Prostate gland (tissue), 2 donors: ENCODE measurements at regions not wholly inside any gene's neighbourhood (a gene's known extent, or its start where the extent isn't known, plus 50 kb on each side); places are given as distances from the start of the nearest gene placed in this dataset.

Experiments
- DNase-seq: peaks from one replicate; pipeline ENCODE4 v3.0.0-alpha.2; 2019; ENCODE audit warnings: low spot score
- H3K27ac ChIP-seq, 2 donors: fragments of 200-600 bp; sonication (generic); 2 replicates each; pipeline ENCODE4 v1.5.1; 2017 to 2019
- H3K27me3 ChIP-seq: fragments of 200-600 bp; sonication (generic); replicated peaks from 2 replicates; pipeline ENCODE4 v1.5.1; 2019; ENCODE audit not compliant: insufficient read depth
- H3K36me3 ChIP-seq, 2 donors: fragments of 200-600 bp; sonication (generic); 1 replicate in 1 of 2; 2 replicates in 1 of 2; pipeline versions ENCODE4 v1.5.1 to v1.8.1; 2017 to 2019
- H3K4me1 ChIP-seq: fragments of 200-600 bp; sonication (generic); replicated peaks from 2 replicates; pipeline ENCODE4 v1.5.1; 2019
- H3K4me3 ChIP-seq, 2 donors: fragments of 200-600 bp; sonication (generic); 2 replicates each; pipeline ENCODE4 v1.5.1; 2017 to 2019
- H3K9me3 ChIP-seq: fragments of 200-600 bp; sonication (generic); 2 replicates; pipeline ENCODE4 v1.5.1; 2017
- CTCF ChIP-seq, 4 experiments: fragments of 200-600 bp in 2 of 4; fragments of 450-650 bp in 2 of 4; sonication (generic) in 2 of 4; IDR thresholded peaks; 1 replicate in 3 of 4; 2 replicates in 1 of 4; pipeline ENCODE4 v1.5.1; 2016 to 2019; ENCODE audit warnings: antibody characterized with exemption in 4 of 4, mild to moderate bottlenecking in 2 of 4, moderate library complexity in 2 of 4
- POLR2A ChIP-seq: fragments of 450-650 bp; IDR thresholded peaks from one replicate; pipeline ENCODE4 v1.6.1; 2016; ENCODE audit warnings: antibody characterized with exemption, mild to moderate bottlenecking
- POLR2AphosphoS5 ChIP-seq: sonication (generic); formaldehyde crosslinking; IDR thresholded peaks from one replicate; pipeline ENCODE4 v1.6.1; 2017; ENCODE audit warnings: antibody characterized with exemption
- WGBS: methylation state at CpG from one replicate; pipeline ENCODE4 v1.1.5; 2018; 5-methylcytosine and 5-hydroxymethylcytosine counted together
- intact Hi-C: fragments of 100-400 bp; cut with DNase I; formaldehyde crosslinking; loops from one replicate; pipeline ENCODE4 v1.14.2; 2022

GRCh38 chr15:92833493-92834271 is 66.4 kb upstream of the CHD2 start:
- no peak for DNase-seq
- no peaks in the 10 kb centered on the region for H3K27me3 ChIP-seq
- WGBS = 85% methylated on average over 5 of the region's 5 CpGs
- H3K27ac ChIP-seq = peak overlapping the region; percentile 89 to 91
- H3K36me3 ChIP-seq = no peaks in the 10 kb centered on the region
- intact Hi-C loops = loop anchor here (2.0 kb wide), 2 partner anchors 25 to 49 kb away; no protein-coding TSS in a partner anchor
- H3K4me1 ChIP-seq = peaks cover 19% of the 10 kb centered on the region
- H3K4me3 ChIP-seq = no peak overlapping the region
- H3K9me3 ChIP-seq = no peaks in the 10 kb centered on the region
- TF ChIP-seq POLR2A = no peak
- no peak for TF ChIP-seq CTCF (IDR thresholded peaks at IDR 0.05)
- TF ChIP-seq POLR2AphosphoS5 = no peak

- no peak for TF ChIP-seq POLR2AphosphoS5
- no peak for TF ChIP-seq POLR2A
- no peak for TF ChIP-seq CTCF (IDR thresholded peaks at IDR 0.05)
- 49% methylated on average over 5 of the region's 5 CpGs for WGBS
- DNase-seq = no peak
- H3K4me3 ChIP-seq = no peak overlapping the region
- H3K27ac ChIP-seq = no peak overlapping the region
- no peaks in the 10 kb centered on the region for H3K36me3 ChIP-seq
- intact Hi-C loops = no loop called here
- no peaks in the 10 kb centered on the region for H3K9me3 ChIP-seq
- no peaks in the 10 kb centered on the region for H3K27me3 ChIP-seq
- H3K4me1 ChIP-seq = no peaks in the 10 kb centered on the region
Observed at GRCh38 chr15:92839696-92840095, 60.4 kb upstream of the CHD2 start.

GRCh38 chr15:92840149-92840548 is 60.0 kb upstream of the CHD2 start:
- H3K9me3 ChIP-seq = no peaks in the 10 kb centered on the region
- H3K4me3 ChIP-seq = no peak overlapping the region
- no peaks in the 10 kb centered on the region for H3K27me3 ChIP-seq
- TF ChIP-seq POLR2A (no peak), POLR2AphosphoS5 (peak; percentile 6)
- H3K36me3 ChIP-seq = no peaks in the 10 kb centered on the region
- intact Hi-C loops = no loop called here
- peak; percentile 23 for DNase-seq
- H3K4me1 ChIP-seq = no peaks in the 10 kb centered on the region
- no peak overlapping the region for H3K27ac ChIP-seq
- WGBS = 93% methylated on average over 3 of the region's 3 CpGs

GRCh38 chr15:92843326-92843725 is 56.8 kb upstream of the CHD2 start:
- H3K4me1 ChIP-seq = no peaks in the 10 kb centered on the region
- WGBS = 97% methylated on average over 8 of the region's 8 CpGs
- H3K27me3 ChIP-seq = no peaks in the 10 kb centered on the region
- H3K36me3 ChIP-seq = no peaks in the 10 kb centered on the region
- no peak overlapping the region for H3K4me3 ChIP-seq
- H3K27ac ChIP-seq = no peak overlapping the region
- TF ChIP-seq POLR2A (no peak), CTCF (IDR thresholded peaks at IDR 0.05) (no peak), POLR2AphosphoS5 (no peak)
- no peaks in the 10 kb centered on the region for H3K9me3 ChIP-seq
- intact Hi-C loops = no loop called here
- DNase-seq = no peak

- H3K36me3 ChIP-seq = no peaks in the 10 kb centered on the region
- H3K27ac ChIP-seq = no peak overlapping the region
- no peaks in the 10 kb centered on the region for H3K9me3 ChIP-seq
- no peak for DNase-seq
- intact Hi-C loops = no loop called here
- WGBS = 99% methylated on average over 7 of the region's 7 CpGs
- H3K4me1 ChIP-seq = no peaks in the 10 kb centered on the region
- TF ChIP-seq POLR2AphosphoS5 (no peak), POLR2A (no peak), CTCF (IDR thresholded peaks at IDR 0.05) (no peak)
- H3K4me3 ChIP-seq = no peak overlapping the region
- no peaks in the 10 kb centered on the region for H3K27me3 ChIP-seq
Observed at GRCh38 chr15:92843814-92844213, 56.3 kb upstream of the CHD2 start.
